GM12891 (cell line): ENCODE measurements at regions not wholly inside any gene's neighbourhood (a gene's known extent, or its start where the extent isn't known, plus 50 kb on each side); places are given as distances from the start of the nearest gene placed in this dataset.

Source experiments
- DNase-seq: peaks from one replicate; pipeline ENCODE4 v3.0.0; 2011; ENCODE audit warnings: low spot score; ENCODE audit not compliant: insufficient read length
- FAIRE-seq: peaks from 2 replicates; lab custom pipeline; 2011; peaks lifted over from hg19 to GRCh38; lab: Jason Lieb, UNC
- PAX5 ChIP-seq: IDR thresholded peaks from 2 replicates; pipeline ENCODE4 v1.6.1; 2011; ENCODE audit warnings: low read length, moderate library complexity, mild to moderate bottlenecking; ENCODE audit not compliant: insufficient read depth, severe bottlenecking
- POLR2A ChIP-seq: IDR thresholded peaks from 2 replicates; pipeline ENCODE4 v1.6.1; 2011; ENCODE audit warnings: low read depth, low read length, control low read depth
- POLR2AphosphoS5 ChIP-seq: IDR thresholded peaks from 2 replicates; pipeline ENCODE4 v1.6.1; 2011; ENCODE audit warnings: low read depth, low read length, control low read depth
- POU2F2 ChIP-seq: IDR thresholded peaks from 2 replicates; pipeline ENCODE4 v1.6.1; 2011; ENCODE audit warnings: low read depth, mild to moderate bottlenecking, control low read depth, low read length, moderate library complexity
- SPI1 ChIP-seq: IDR thresholded peaks from 2 replicates; pipeline ENCODE4 v1.6.1; 2011; ENCODE audit warnings: low read depth, low read length, control low read depth
- TAF1 ChIP-seq: IDR thresholded peaks from 2 replicates; pipeline ENCODE4 v1.6.1; 2011; ENCODE audit warnings: low read depth, low read length, control low read depth

DNA sequence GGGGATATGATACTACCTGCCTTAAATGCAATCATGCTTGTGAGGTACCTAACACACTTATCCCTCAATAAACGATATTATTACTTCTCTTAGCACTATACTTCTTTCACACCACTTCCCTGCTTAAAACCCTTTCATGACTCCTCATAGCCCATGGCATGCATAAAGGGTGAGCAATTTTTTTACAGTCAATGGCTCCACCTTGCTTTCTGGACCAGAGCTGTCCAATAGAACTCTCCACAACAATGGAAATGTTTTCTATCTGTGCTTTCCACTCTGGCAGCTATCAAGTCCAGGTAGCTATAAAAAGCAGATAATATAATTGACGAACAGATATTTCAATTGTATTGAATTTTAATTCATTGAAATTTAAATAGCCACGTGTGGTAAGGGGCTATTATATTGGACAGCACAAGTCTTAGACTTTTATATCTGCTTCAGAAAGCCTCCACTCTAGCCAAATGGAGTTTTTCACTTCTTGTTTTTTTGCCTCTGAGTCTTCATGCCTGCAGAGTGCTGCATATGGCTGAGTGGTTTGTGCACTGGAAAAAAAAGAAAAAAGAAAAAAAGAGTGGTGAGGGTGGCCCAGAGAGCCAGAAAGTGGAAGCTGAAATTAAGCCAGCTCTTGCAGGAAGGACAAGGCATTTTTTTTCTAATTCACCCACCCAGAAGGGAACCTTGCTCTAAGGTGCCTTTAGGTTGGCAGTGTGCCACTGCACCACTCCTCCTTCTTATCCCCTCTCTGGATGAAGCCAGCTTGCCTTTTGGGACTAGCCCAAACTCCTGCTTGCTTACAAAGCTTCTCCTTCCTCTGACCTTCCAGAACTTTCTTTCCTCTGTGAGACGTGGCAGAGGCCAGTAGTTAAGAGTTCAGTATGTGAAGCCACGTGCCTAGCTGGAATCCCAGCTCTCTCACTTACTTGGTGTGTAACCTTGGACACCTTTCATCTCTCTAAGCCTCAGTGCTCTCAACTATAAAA is 239.0 kb upstream of the LRTM1 start:
- FAIRE-seq, result no peak
- no peak for TF ChIP-seq POLR2AphosphoS5
- no peak for TF ChIP-seq POLR2A
- no peak for TF ChIP-seq POU2F2
- no peak for TF ChIP-seq SPI1
- TF ChIP-seq PAX5, result no peak
- TF ChIP-seq TAF1, result no peak

DNA sequence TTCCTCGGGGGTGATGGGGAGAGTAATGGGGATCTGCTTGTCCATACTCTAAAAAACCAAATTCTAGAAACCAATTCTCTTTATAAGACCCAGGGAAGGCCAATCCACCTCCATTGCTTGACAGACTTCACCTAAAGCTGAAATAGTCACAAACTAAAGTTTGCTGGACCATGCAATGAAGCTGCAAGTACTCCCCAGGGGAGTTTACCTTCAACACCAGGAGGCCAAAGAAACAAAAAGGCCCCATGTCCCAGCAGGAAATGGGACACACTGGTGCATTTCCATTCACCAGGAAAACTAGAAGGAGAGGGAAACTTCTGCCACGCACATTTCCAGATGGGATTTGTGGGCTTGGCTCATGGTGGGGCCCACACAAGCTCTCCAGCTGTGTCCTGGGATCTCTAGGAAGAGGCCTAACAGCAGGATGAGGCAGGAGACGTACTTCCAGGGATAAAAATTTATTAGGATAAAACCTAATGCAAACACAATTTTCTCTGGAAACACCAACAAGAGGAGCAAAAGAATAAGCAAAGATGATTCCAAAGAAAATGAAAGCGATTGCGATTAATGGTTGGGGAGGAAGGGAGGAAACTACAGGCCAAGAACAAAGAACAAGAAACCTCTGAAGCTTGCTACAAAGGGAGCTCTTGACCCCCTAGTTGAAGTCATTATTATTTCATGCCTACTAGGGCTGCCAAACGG is 238.0 kb upstream of the LRTM1 start:
- TF ChIP-seq TAF1 (no peak), PAX5 (no peak), POU2F2 (no peak), POLR2A (no peak), SPI1 (no peak), POLR2AphosphoS5 (no peak)
- DNase-seq (no peak), FAIRE-seq (no peak)

More for the DNA sequence above, 239.0 kb upstream of the LRTM1 start:
- DNase-seq, result no peak

DNA sequence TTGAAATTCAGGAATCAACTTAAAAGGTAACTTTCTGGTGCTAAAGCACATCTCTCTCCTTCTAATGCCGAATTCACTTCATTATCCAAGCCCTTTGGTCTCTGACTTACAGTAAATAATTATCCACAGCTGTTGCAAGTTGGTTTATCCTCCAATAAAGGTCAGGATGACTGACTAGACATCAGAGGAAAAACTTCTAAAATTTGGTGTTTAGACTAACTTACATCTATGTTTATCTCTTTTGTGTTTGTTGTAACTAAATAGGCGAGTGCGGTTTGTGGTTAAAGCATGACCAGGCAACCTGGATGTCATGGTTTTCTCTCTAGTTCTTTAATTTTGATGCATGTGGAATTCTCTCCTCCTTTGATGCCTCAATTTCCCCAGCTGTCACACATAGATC is 237.4 kb upstream of the LRTM1 start:
- TF ChIP-seq PAX5, result no peak
- DNase-seq, result no peak
- no peak for FAIRE-seq

DNA sequence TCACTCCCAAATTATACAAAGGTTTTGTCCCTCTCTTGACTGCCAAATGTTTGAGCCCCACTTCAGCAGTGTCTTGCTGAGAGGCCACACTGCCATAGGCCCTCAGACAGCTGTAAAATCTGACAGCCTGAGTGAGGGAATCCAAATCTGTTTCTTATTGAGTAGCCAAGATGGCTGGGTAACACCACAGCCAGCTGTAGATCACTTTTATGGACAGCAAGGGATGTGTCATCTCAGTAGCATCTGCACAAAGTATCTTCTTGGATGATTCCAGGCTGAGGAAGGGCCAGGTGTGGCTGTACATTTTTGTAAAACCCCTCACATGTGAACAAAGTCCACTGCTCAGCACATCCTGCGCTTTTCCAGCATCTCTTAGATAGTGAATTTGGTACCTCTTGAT is 237.0 kb upstream of the LRTM1 start:
- DNase-seq, result no peak
- TF ChIP-seq POLR2AphosphoS5 (no peak), PAX5 (no peak), POU2F2 (no peak), POLR2A (no peak), SPI1 (no peak)
- FAIRE-seq, result no peak

DNA sequence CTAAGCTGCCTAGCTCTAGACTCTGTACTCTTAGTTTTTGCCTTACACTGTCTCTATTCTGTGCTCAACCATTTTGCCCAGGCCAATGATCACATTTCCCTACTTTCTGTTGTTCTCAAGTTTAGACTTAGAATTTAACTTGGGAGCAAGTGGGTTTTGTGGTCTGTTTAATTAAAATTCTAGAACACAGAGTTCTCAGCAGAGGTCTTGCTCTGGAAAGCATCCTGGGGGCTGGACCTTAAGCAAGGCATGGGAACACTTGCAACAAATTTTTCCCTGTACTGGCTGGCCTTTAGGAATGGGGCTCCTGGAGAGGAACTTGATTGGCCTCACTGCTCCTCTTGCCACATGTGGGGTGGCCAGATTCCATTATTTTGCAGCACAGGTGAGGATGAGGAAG is 236.3 kb upstream of the LRTM1 start:
- DNase-seq, result no peak
- TF ChIP-seq PAX5 (no peak), POLR2A (no peak), TAF1 (no peak), POLR2AphosphoS5 (no peak), SPI1 (no peak), POU2F2 (no peak)
- no peak for FAIRE-seq

DNA sequence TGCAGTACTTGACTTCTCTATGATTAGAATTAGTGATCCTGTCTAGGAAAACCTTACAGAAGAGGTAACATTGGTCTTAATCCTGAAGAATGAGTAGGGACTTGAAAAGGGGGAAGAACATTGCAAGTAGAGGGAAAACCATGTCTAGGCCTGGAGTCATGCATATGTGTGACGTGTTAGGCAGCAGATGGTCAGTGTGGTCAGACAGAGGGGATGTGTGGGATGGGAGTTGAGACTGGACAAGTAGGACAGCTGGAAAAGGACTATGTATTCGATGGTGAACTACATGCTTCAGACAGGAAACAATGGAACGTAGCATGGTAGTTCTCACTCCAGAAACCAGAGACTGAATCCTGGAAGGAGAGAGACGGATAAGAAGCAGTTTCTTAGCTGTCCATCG is 235.6 kb upstream of the LRTM1 start:
- FAIRE-seq (no peak), DNase-seq (no peak)
- TF ChIP-seq TAF1 (no peak), POLR2A (no peak), POLR2AphosphoS5 (no peak), PAX5 (no peak), SPI1 (no peak), POU2F2 (no peak)

DNA sequence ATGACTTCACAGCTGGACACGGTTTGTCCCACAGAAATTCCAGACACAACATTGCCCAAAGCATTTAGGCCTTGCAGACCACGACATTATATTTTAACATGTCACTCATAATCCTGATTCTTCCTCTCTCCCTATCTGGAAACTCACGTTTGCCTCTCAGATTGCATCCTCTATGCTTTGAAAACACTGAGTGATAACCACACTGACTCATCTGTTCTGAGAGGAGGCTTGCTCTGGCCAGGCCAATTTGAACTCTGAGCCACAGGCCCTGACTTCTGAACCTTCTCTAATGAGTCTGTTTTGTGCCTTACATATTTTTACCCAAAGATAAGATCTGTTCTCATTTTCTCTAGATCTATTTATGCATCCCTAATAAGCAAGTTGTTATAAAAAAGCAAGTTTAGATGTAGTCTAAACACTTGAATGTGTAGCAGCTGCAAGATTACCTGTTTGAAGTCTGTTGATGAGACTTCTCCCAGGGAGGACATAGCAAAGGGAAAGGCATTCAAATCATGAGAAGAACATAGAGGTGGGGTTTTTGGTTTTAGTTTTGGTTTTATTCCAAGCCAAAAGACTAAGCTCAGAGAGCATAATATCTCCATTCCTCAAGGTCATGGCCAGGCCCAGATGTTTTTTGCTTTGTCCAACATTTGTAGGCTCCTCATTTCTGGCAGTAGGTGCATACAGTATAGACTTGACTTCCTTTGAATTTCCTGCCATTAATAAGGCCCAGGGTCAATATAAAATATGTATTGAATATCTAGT is 234.4 kb upstream of the LRTM1 start:
- no peak for TF ChIP-seq POLR2A
- TF ChIP-seq TAF1, result no peak
- no peak for TF ChIP-seq POLR2AphosphoS5
- no peak for TF ChIP-seq SPI1
- FAIRE-seq, result no peak
- DNase-seq, result no peak

DNA sequence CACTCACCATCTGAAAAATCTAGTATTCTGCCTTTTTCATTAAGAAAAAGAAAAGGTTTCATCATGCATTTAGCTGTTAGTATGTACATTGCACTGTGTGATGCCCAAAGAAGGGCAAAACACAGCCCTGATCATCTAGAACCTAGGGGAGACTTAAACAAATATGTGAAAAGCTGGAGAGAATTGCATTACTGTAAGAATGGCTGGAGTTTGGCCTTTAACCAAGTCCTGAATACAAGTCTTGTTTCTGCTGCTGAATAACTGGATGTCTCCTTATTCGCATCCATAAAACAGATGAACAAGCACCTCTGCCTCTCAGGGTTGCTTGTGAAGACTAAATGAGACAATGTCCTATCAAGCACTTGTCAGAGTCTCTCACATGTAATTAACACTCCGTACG is 233.4 kb upstream of the LRTM1 start:
- FAIRE-seq, result no peak
- TF ChIP-seq TAF1 (no peak), SPI1 (no peak), PAX5 (no peak), POLR2A (no peak), POU2F2 (no peak), POLR2AphosphoS5 (no peak)
- DNase-seq, result no peak
